Calu3 (cell line): ENCODE measurements at regions not wholly inside any gene's neighbourhood (a gene's known extent, or its start where the extent isn't known, plus 50 kb on each side); places are given as distances from the start of the nearest gene placed in this dataset.

Experiments used
- BruUV-seq: library from RNA; stranded (reverse); fragments of 400-500 nt; replicated peaks from 2 replicates; lab custom pipeline; 2021; lab: Mats Ljungman, UMichigan
- CTCF ChIA-PET: fragments of 300-600 bp; sonication (Branson Sonifier 250); formaldehyde crosslinking; loops from one replicate; lab custom pipeline; 2022; ENCODE audit warnings: antibody characterized with exemption; lab: Charles Lee
- DNase-seq: peaks from one replicate; pipeline ENCODE4 v3.0.0; 2022
- H3K27ac Mint-ChIP-seq: one replicate; pipeline ENCODE4 v1.8.0; 2022; ENCODE audit warnings: mixed read lengths; ENCODE audit not compliant: unreplicated experiment
- H3K27me3 Mint-ChIP-seq: one replicate; pipeline ENCODE4 v1.8.0; 2022; ENCODE audit warnings: mixed read lengths; ENCODE audit not compliant: unreplicated experiment
- H3K36me3 Mint-ChIP-seq: one replicate; pipeline ENCODE4 v1.8.0; 2022; ENCODE audit warnings: mild to moderate bottlenecking, moderate library complexity, mixed read lengths; ENCODE audit not compliant: insufficient read depth, unreplicated experiment
- H3K4me1 Mint-ChIP-seq: one replicate; pipeline ENCODE4 v1.8.0; 2022; ENCODE audit warnings: mild to moderate bottlenecking, low read depth, mixed read lengths; ENCODE audit not compliant: unreplicated experiment
- H3K4me3 Mint-ChIP-seq: one replicate; pipeline ENCODE4 v1.8.0; 2022; ENCODE audit warnings: mild to moderate bottlenecking, low read depth, moderate library complexity, mixed read lengths; ENCODE audit not compliant: unreplicated experiment
- H3K9me3 Mint-ChIP-seq: one replicate; pipeline ENCODE4 v1.8.0; 2022; ENCODE audit warnings: low read depth, mixed read lengths; ENCODE audit not compliant: unreplicated experiment
- intact Hi-C: fragments of 100-400 bp; cut with micrococcal nuclease; formaldehyde crosslinking; loops from one replicate; pipeline ENCODE4 v1.10.0; 2022; ENCODE audit not compliant: unreplicated experiment
- TF ChIP-seq, protein P1 (sequence below): fragments of 200-600 bp; IDR thresholded peaks from one replicate; pipeline ENCODE4 v1.8.0; 2022; ENCODE audit warnings: antibody characterized with exemption; ENCODE audit not compliant: unreplicated experiment

DNA sequence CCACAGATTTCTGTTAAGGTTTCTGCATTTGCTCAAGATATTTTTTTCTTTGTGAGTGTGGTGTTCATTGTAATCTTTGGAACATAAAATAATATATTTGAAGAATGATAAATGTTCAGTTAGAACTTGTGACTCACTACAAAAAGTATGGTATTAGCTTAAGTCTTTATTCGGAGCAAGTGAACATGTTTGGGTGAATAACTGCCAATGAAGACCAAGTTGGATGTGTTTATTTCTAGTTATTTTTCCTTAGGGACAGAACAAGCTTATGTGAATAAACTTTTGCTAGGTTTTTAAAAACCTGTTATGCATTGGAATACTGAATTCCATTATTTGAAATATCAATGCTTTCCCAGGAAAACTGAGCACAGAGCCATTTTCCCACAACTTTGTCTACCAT lies 418.6 kb downstream of the SLCO4C1 start:
- no peaks in the 10 kb centered on the region for H3K36me3 Mint-ChIP-seq
- no peak overlapping the region for H3K4me3 Mint-ChIP-seq
- peaks cover 9% of the 10 kb centered on the region for H3K4me1 Mint-ChIP-seq
- DNase-seq: no peak
- intact Hi-C loops: no loop called here
- TF ChIP-seq, protein P1, sequence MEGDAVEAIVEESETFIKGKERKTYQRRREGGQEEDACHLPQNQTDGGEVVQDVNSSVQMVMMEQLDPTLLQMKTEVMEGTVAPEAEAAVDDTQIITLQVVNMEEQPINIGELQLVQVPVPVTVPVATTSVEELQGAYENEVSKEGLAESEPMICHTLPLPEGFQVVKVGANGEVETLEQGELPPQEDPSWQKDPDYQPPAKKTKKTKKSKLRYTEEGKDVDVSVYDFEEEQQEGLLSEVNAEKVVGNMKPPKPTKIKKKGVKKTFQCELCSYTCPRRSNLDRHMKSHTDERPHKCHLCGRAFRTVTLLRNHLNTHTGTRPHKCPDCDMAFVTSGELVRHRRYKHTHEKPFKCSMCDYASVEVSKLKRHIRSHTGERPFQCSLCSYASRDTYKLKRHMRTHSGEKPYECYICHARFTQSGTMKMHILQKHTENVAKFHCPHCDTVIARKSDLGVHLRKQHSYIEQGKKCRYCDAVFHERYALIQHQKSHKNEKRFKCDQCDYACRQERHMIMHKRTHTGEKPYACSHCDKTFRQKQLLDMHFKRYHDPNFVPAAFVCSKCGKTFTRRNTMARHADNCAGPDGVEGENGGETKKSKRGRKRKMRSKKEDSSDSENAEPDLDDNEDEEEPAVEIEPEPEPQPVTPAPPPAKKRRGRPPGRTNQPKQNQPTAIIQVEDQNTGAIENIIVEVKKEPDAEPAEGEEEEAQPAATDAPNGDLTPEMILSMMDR: no peak
- no peak overlapping the region for H3K27ac Mint-ChIP-seq
- H3K9me3 Mint-ChIP-seq: no peaks in the 10 kb centered on the region
- CTCF ChIA-PET: no interaction called here
- BruUV-seq: no TSS peak
- no peaks in the 10 kb centered on the region for H3K27me3 Mint-ChIP-seq

DNA sequence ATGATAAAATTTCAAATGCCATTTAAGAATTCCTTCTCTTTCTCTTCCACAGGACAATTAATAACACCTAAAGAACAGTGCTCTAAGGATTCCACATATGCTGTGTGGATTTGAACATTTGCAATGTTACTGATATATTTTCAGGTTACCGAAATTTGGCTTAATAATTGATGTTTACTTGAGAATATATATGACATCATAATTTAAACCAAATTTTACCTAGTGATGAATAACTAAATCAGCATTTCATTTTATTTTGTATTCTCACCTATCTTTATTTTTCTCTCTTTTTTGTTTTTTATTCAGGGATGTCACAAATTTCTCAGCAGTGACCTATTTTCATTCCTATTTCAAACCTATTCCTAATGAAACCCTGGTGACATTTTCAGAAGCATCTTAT lies 429.6 kb downstream of the SLCO4C1 start:
- BruUV-seq: no TSS peak
- H3K27ac Mint-ChIP-seq: no peak overlapping the region

DNA sequence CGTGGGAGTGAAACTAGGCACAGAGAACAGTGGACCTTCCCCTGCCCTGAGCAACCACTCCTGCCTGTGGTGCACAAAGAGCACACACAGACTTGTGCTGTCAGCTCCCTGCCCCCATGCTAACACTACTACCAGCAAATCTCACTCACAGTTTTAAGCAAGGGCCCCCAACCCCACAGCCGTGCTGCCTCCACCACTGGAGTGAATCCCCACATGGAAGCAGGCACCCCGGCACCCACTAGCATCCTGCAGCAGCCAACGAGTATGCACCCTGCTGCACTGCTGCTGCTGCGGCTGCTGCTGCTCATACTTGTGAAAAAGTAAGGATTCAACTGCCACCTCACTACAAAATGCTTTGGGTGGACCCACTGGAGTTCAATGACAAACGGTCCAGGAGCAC lies 435.5 kb downstream of the SLCO4C1 start:
- intact Hi-C loops: no loop called here
- Mint-ChIP-seq H3K4me1 (no peaks in the 10 kb centered on the region), H3K36me3 (no peaks in the 10 kb centered on the region), H3K4me3 (no peak overlapping the region), H3K27me3 (no peaks in the 10 kb centered on the region), H3K27ac (no peak overlapping the region), H3K9me3 (peaks cover 5% of the 10 kb centered on the region)
- DNase-seq: no peak
- TF ChIP-seq, protein P1: no peak
- CTCF ChIA-PET: no interaction called here
- BruUV-seq: no TSS peak

More for the DNA sequence above, 429.6 kb downstream of the SLCO4C1 start:
- Mint-ChIP-seq H3K36me3 (no peaks in the 10 kb centered on the region), H3K4me3 (no peak overlapping the region), H3K9me3 (no peaks in the 10 kb centered on the region), H3K27me3 (no peaks in the 10 kb centered on the region), H3K4me1 (no peaks in the 10 kb centered on the region)
- TF ChIP-seq, protein P1: no peak
- CTCF ChIA-PET: no interaction called here
- intact Hi-C loops: no loop called here
- DNase-seq: no peak

DNA sequence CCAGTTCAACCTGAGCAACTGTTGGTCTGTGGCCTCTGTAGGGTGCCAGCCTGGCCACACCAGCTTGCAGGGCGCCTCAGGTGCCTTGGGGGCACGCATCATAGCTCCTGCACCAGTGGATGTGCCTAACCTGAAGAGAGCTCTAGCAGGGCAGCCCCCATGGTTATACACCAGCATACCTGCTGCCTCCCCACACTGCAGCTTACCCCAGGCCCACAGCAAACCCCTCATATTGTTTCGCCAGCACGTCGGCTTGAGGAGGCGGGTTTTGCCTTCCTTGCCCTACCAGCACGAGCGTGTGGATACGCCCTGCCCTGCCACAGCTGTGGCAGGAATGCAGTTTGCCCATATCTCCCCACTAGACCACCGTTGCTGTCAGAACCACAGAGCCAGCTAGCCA lies 435.9 kb downstream of the SLCO4C1 start:
- TF ChIP-seq, protein P1: no peak
- Mint-ChIP-seq H3K4me1 (no peaks in the 10 kb centered on the region), H3K4me3 (no peak overlapping the region), H3K9me3 (peaks cover 5% of the 10 kb centered on the region), H3K27ac (no peak overlapping the region), H3K36me3 (no peaks in the 10 kb centered on the region), H3K27me3 (no peaks in the 10 kb centered on the region)
- intact Hi-C loops: no loop called here
- no TSS peak for BruUV-seq
- CTCF ChIA-PET: no interaction called here
- no peak for DNase-seq

DNA sequence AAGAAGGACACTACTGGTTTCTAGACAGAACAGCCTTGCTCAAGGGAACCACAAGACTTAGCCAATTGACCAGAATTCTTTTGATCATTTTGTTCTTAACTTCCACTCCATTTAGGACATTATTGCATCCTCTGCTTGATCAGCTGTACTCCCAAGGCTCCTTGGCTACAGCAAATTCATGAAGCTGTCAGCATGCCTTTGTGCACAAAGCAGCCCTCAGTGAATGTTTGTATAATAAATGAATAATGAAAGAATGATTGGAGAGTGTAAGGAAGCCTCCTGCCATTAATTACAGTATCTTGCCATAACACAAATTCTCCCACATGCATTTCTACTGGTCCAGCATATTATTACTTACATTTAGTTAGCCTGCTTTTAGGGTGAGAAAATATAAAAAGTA lies 449.6 kb downstream of the SLCO4C1 start:
- Mint-ChIP-seq H3K4me1 (no peaks in the 10 kb centered on the region), H3K9me3 (peaks cover 3% of the 10 kb centered on the region), H3K27ac (no peak overlapping the region), H3K4me3 (no peak overlapping the region), H3K27me3 (no peaks in the 10 kb centered on the region), H3K36me3 (no peaks in the 10 kb centered on the region)
- CTCF ChIA-PET: no interaction called here
- TF ChIP-seq, protein P1: no peak
- no peak for DNase-seq
- BruUV-seq: no TSS peak
- intact Hi-C loops: no loop called here
